SJCRH30 (cell line): ENCODE measurements at regions not wholly inside any gene's neighbourhood (a gene's known extent, or its start where the extent isn't known, plus 50 kb on each side); places are given as distances from the start of the nearest gene placed in this dataset.

Source experiments
- DNase-seq, 2 experiments: peaks; one replicate each; pipeline ENCODE4 v3.0.0-alpha.2; 2015 to 2020
- H3K27ac ChIP-seq: fragments of 250-450 bp; sonication (Bioruptor Pico); 2 replicates; pipeline ENCODE4 v1.5.1; 2020; ENCODE audit warnings: mild to moderate bottlenecking, moderate library complexity
- H3K27me3 ChIP-seq: fragments of 250-450 bp; sonication (Bioruptor Pico); 2 replicates; pipeline ENCODE4 v1.5.1; 2020; ENCODE audit warnings: mild to moderate bottlenecking, moderate library complexity
- H3K36me3 ChIP-seq: fragments of 250-450 bp; sonication (Bioruptor Pico); 2 replicates; pipeline ENCODE4 v1.5.1; 2020; ENCODE audit warnings: mild to moderate bottlenecking, moderate library complexity
- H3K4me1 ChIP-seq: fragments of 250-450 bp; sonication (Bioruptor Pico); 2 replicates; pipeline ENCODE4 v1.5.1; 2020; ENCODE audit warnings: mild to moderate bottlenecking, moderate library complexity
- H3K4me3 ChIP-seq: fragments of 250-450 bp; sonication (Bioruptor Pico); 2 replicates; pipeline ENCODE4 v1.5.1; 2020; ENCODE audit warnings: mild to moderate bottlenecking, moderate library complexity
- H3K9me3 ChIP-seq: fragments of 250-450 bp; sonication (Bioruptor Pico); replicated peaks from 2 replicates; pipeline ENCODE4 v1.5.1; 2020; ENCODE audit warnings: mild to moderate bottlenecking, moderate library complexity

GRCh38 chr1:83725735-83726360, 273.1 kb downstream of the TTLL7 start:
- Histone ChIP-seq H3K4me1 (no peaks in the 10 kb centered on the region), H3K27ac (no peak overlapping the region)
- DNase-seq = no peak

GRCh38 chr1:83718338-83718737, 280.6 kb downstream of the TTLL7 start:
- Histone ChIP-seq H3K27me3 (no peaks in the 10 kb centered on the region), H3K9me3 (no peaks in the 10 kb centered on the region), H3K4me1 (no peaks in the 10 kb centered on the region), H3K27ac (no peak overlapping the region), H3K36me3 (no peaks in the 10 kb centered on the region), H3K4me3 (no peak overlapping the region)
- DNase-seq = no peak

More at GRCh38 chr1:83725735-83726360, 273.1 kb downstream of the TTLL7 start:
- Histone ChIP-seq H3K9me3 (no peaks in the 10 kb centered on the region), H3K27me3 (no peaks in the 10 kb centered on the region), H3K4me3 (no peak overlapping the region), H3K36me3 (no peaks in the 10 kb centered on the region)

- no peak overlapping the region for H3K4me3 ChIP-seq
- no peaks in the 10 kb centered on the region for H3K36me3 ChIP-seq
- H3K27me3 ChIP-seq = no peaks in the 10 kb centered on the region
- no peak overlapping the region for H3K27ac ChIP-seq
- no peaks in the 10 kb centered on the region for H3K9me3 ChIP-seq
- DNase-seq = no peak
- H3K4me1 ChIP-seq = no peaks in the 10 kb centered on the region
Observed at GRCh38 chr1:83717785-83718184, 281.1 kb downstream of the TTLL7 start.

GRCh38 chr1:83716641-83717040, 282.3 kb downstream of the TTLL7 start:
- no peaks in the 10 kb centered on the region for H3K36me3 ChIP-seq
- no peak overlapping the region for H3K4me3 ChIP-seq
- no peaks in the 10 kb centered on the region for H3K27me3 ChIP-seq
- H3K27ac ChIP-seq = no peak overlapping the region
- no peaks in the 10 kb centered on the region for H3K4me1 ChIP-seq
- DNase-seq = no peak
- H3K9me3 ChIP-seq = no peaks in the 10 kb centered on the region

- no peak overlapping the region for H3K27ac ChIP-seq
- DNase-seq = no peak
- H3K27me3 ChIP-seq = no peaks in the 10 kb centered on the region
- no peaks in the 10 kb centered on the region for H3K9me3 ChIP-seq
- H3K36me3 ChIP-seq = no peaks in the 10 kb centered on the region
- no peak overlapping the region for H3K4me3 ChIP-seq
- no peaks in the 10 kb centered on the region for H3K4me1 ChIP-seq
Observed at GRCh38 chr1:83715550-83715949, 283.4 kb downstream of the TTLL7 start.

GRCh38 chr1:83709662-83710061, 289.3 kb downstream of the TTLL7 start:
- no peak for DNase-seq
- no peaks in the 10 kb centered on the region for H3K9me3 ChIP-seq
- no peak overlapping the region for H3K4me3 ChIP-seq
- H3K27ac ChIP-seq = no peak overlapping the region
- no peaks in the 10 kb centered on the region for H3K27me3 ChIP-seq
- H3K36me3 ChIP-seq = no peaks in the 10 kb centered on the region
- H3K4me1 ChIP-seq = no peaks in the 10 kb centered on the region

- no peaks in the 10 kb centered on the region for H3K36me3 ChIP-seq
- H3K27me3 ChIP-seq = no peaks in the 10 kb centered on the region
- no peaks in the 10 kb centered on the region for H3K4me1 ChIP-seq
- no peak overlapping the region for H3K27ac ChIP-seq
- no peaks in the 10 kb centered on the region for H3K9me3 ChIP-seq
- no peak overlapping the region for H3K4me3 ChIP-seq
- no peak for DNase-seq
Observed at GRCh38 chr1:83706354-83706938, 292.5 kb downstream of the TTLL7 start.

GRCh38 chr1:83705091-83705490, 293.8 kb downstream of the TTLL7 start:
- Histone ChIP-seq H3K4me1 (no peaks in the 10 kb centered on the region), H3K27me3 (no peaks in the 10 kb centered on the region), H3K4me3 (no peak overlapping the region), H3K36me3 (no peaks in the 10 kb centered on the region), H3K9me3 (no peaks in the 10 kb centered on the region), H3K27ac (no peak overlapping the region)
- no peak for DNase-seq

- DNase-seq = no peak
- Histone ChIP-seq H3K4me3 (no peak overlapping the region), H3K27ac (no peak overlapping the region), H3K36me3 (no peaks in the 10 kb centered on the region), H3K27me3 (no peaks in the 10 kb centered on the region), H3K9me3 (peaks cover 2% of the 10 kb centered on the region; the same call in 1 of the 2 replicates), H3K4me1 (no peaks in the 10 kb centered on the region)
Observed at GRCh38 chr1:83704350-83704749, 294.6 kb downstream of the TTLL7 start.

GRCh38 chr1:83702356-83702755, 296.6 kb downstream of the TTLL7 start:
- Histone ChIP-seq H3K4me3 (no peak overlapping the region), H3K27me3 (no peaks in the 10 kb centered on the region)
- no peak for DNase-seq

GRCh38 chr1:83701355-83701754, 297.6 kb downstream of the TTLL7 start:
- DNase-seq = no peak
- H3K27ac ChIP-seq = no peak overlapping the region
- H3K4me3 ChIP-seq = no peak overlapping the region
- H3K4me1 ChIP-seq = no peaks in the 10 kb centered on the region
- no peaks in the 10 kb centered on the region for H3K36me3 ChIP-seq
- peaks cover 7% of the 10 kb centered on the region; the same call in 1 of the 2 replicates for H3K9me3 ChIP-seq
- no peaks in the 10 kb centered on the region for H3K27me3 ChIP-seq

More at GRCh38 chr1:83702356-83702755, 296.6 kb downstream of the TTLL7 start:
- Histone ChIP-seq H3K36me3 (no peaks in the 10 kb centered on the region), H3K27ac (no peak overlapping the region), H3K9me3 (peaks cover 7% of the 10 kb centered on the region; the same call in 1 of the 2 replicates), H3K4me1 (no peaks in the 10 kb centered on the region)

GRCh38 chr1:83698644-83699043, 300.3 kb downstream of the TTLL7 start:
- Histone ChIP-seq H3K4me3 (no peak overlapping the region), H3K27ac (no peak overlapping the region), H3K9me3 (peaks cover 7% of the 10 kb centered on the region; the same call in 1 of the 2 replicates), H3K4me1 (peaks cover 8% of the 10 kb centered on the region), H3K27me3 (no peaks in the 10 kb centered on the region), H3K36me3 (no peaks in the 10 kb centered on the region)
- no peak for DNase-seq

GRCh38 chr1:83697961-83698360, 301.0 kb downstream of the TTLL7 start:
- no peak overlapping the region for H3K27ac ChIP-seq
- no peaks in the 10 kb centered on the region for H3K36me3 ChIP-seq
- H3K4me3 ChIP-seq = no peak overlapping the region
- H3K9me3 ChIP-seq = peaks cover 7% of the 10 kb centered on the region; the same call in 1 of the 2 replicates
- DNase-seq = no peak
- no peaks in the 10 kb centered on the region for H3K27me3 ChIP-seq
- peaks cover 8% of the 10 kb centered on the region for H3K4me1 ChIP-seq

- H3K4me1 ChIP-seq = peaks cover 8% of the 10 kb centered on the region
- no peaks in the 10 kb centered on the region for H3K27me3 ChIP-seq
- no peak overlapping the region for H3K4me3 ChIP-seq
- H3K9me3 ChIP-seq = peaks cover 7% of the 10 kb centered on the region; the same call in 1 of the 2 replicates
- no peak overlapping the region for H3K27ac ChIP-seq
- H3K36me3 ChIP-seq = no peaks in the 10 kb centered on the region
- DNase-seq = no peak
Observed at GRCh38 chr1:83697220-83697619, 301.7 kb downstream of the TTLL7 start.

- H3K27me3 ChIP-seq = no peaks in the 10 kb centered on the region
- peak in 1 of 2 experiments; percentile 31 for DNase-seq
- H3K36me3 ChIP-seq = no peaks in the 10 kb centered on the region
- peaks cover 6% of the 10 kb centered on the region; the same call in 1 of the 2 replicates for H3K9me3 ChIP-seq
- peak overlapping the region; percentile 54 for H3K4me3 ChIP-seq
- H3K27ac ChIP-seq = peak overlapping the region; percentile 59; the same call in 1 of the 2 replicates
- peaks cover 8% of the 10 kb centered on the region for H3K4me1 ChIP-seq
Observed at GRCh38 chr1:83694449-83694848, 304.5 kb downstream of the TTLL7 start.
